ENCODE measurements at regions not wholly inside any gene's neighbourhood (a gene's known extent, or its start where the extent isn't known, plus 50 kb on each side); places are given as distances from the start of the nearest gene placed in this dataset.

- Histone ChIP-seq H3K27ac (no peak overlapping the region), H3K4me3 (no peak overlapping the region), H3F3A (ENCODE audit: insufficient read depth, low read depth) (no peaks in the 10 kb centered on the region), H4K20me1 (ENCODE audit: insufficient read depth) (no peaks in the 10 kb centered on the region), H3K27me3 (ENCODE audit: insufficient read depth, low read depth) (no peaks in the 10 kb centered on the region), H3K4me1 (replicated peaks; ENCODE audit: insufficient read depth) (no peaks in the 10 kb centered on the region), H3K36me3 (ENCODE audit: low read depth) (no peaks in the 10 kb centered on the region), H3K9me2 (ENCODE audit: insufficient read depth) (no peaks in the 10 kb centered on the region; the same call in 1 of the 2 replicates), H3K4me2 (no peak overlapping the region), H3K79me2 (ENCODE audit: low read depth) (no peaks in the 10 kb centered on the region), H2AFZ (no peak overlapping the region), H3K9me3 (ENCODE audit: insufficient read depth, low read depth) (no peaks in the 10 kb centered on the region; the same call in 1 of the 2 replicates)
- intact Hi-C loops (cut with micrococcal nuclease; ENCODE audit: unreplicated experiment) = no loop called here
- POLR2A ChIA-PET (ENCODE audit: unreplicated experiment) = no interaction called here
- BruUV-seq (replicated peaks) = no TSS peak
- TF ChIP-seq CTCF (conservative IDR thresholded peaks at IDR 0.05) (no peak), EZH2 (IDR thresholded peaks at IDR 0.05; ENCODE audit: low read depth) (no peak)
- CTCF ChIA-PET = no interaction called here
- DNase-seq = no peak
These were observed 84.9 kb downstream of the SNX18 start for GRCh38 chr5:54602475-54602874.

DNA sequence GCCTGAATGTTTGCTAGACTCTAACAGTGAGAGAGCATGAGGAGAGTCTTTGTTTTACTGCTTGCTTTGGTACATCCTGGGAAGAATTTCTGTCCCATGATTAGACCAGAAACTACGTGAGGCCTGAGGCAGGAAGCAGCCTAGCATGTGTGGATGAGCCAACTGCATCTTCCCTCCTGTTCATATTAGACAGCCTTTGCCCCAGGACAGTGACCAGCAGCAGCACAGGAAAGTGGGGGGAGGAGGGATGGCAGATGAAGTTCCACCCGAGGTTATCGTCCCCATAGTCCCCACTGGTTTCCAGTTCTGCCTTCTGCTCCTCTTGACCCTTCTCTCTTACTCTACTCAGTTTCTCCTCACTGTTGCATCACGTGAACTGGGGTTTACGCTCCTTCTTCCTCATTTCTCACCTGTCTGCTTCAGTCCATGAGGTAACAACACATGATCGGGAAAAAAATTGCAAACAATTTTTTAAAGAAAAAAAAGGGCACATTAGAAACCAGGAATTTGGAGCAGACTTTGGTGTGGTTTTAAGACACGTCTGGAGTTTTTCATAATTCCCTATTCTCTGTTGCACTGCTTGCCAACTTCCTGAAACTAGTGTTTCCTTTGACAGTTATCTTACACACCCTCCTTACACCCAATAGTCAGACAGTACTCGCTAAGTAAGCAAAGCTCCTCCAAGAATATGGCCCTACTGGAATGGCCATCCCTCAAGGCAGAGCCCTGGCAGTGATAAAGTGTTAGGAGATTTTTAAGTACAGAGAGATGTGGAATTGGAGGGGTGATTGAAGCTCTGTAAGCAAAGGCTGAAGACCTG is 84.1 kb downstream of the SNX18 start:
- BruUV-seq (replicated peaks) = no TSS peak
- POLR2A ChIA-PET (ENCODE audit: unreplicated experiment) = no interaction called here
- TF ChIP-seq EZH2 (IDR thresholded peaks at IDR 0.05; ENCODE audit: low read depth) (no peak), CTCF (conservative IDR thresholded peaks at IDR 0.05) (no peak)

More for the DNA sequence above, 84.1 kb downstream of the SNX18 start:
- no peaks in the 10 kb centered on the region; the same call in 1 of the 2 replicates for H3K9me3 ChIP-seq (ENCODE audit: insufficient read depth, low read depth)
- H3K4me1 ChIP-seq (replicated peaks; ENCODE audit: insufficient read depth) = no peaks in the 10 kb centered on the region
- intact Hi-C loops (cut with micrococcal nuclease; ENCODE audit: unreplicated experiment) = no loop called here
- no peaks in the 10 kb centered on the region for H4K20me1 ChIP-seq (ENCODE audit: insufficient read depth)
- H2AFZ ChIP-seq = no peak overlapping the region
- H3K79me2 ChIP-seq (ENCODE audit: low read depth) = no peaks in the 10 kb centered on the region
- no peaks in the 10 kb centered on the region; the same call in 1 of the 2 replicates for H3K9me2 ChIP-seq (ENCODE audit: insufficient read depth)
- CTCF ChIA-PET = no interaction called here
- no peaks in the 10 kb centered on the region for H3K36me3 ChIP-seq (ENCODE audit: low read depth)
- no peak overlapping the region for H3K27ac ChIP-seq
- no peak overlapping the region for H3K4me3 ChIP-seq
- no peaks in the 10 kb centered on the region for H3F3A ChIP-seq (ENCODE audit: insufficient read depth, low read depth)
- H3K4me2 ChIP-seq = no peak overlapping the region
- DNase-seq = no peak
- no peaks in the 10 kb centered on the region for H3K27me3 ChIP-seq (ENCODE audit: insufficient read depth, low read depth)

All from PC-9 (cell line).